NCI-H2196 (cell line): ENCODE measurements at regions not wholly inside any gene's neighbourhood (a gene's known extent, or its start where the extent isn't known, plus 50 kb on each side); places are given as distances from the start of the nearest gene placed in this dataset.
A peak's percentile ranks its signal among the peaks of the same experiment; 100 is the strongest.

Source experiments
- DNase-seq: peaks from one replicate; lab custom pipeline; 2025; ENCODE audit not compliant: unreplicated experiment; lab: John Stamatoyannopoulos, UW

GRCh38 chr6:26305641-26305969 lies 59.4 kb upstream of the BTN3A2 start:
- DNase-seq = no peak

- DNase-seq = no peak
Observed at GRCh38 chr6:26306232-26306631, 58.8 kb upstream of the BTN3A2 start.

- DNase-seq = no peak
Observed at GRCh38 chr6:26307850-26308249, 57.1 kb upstream of the BTN3A2 start.

DNA sequence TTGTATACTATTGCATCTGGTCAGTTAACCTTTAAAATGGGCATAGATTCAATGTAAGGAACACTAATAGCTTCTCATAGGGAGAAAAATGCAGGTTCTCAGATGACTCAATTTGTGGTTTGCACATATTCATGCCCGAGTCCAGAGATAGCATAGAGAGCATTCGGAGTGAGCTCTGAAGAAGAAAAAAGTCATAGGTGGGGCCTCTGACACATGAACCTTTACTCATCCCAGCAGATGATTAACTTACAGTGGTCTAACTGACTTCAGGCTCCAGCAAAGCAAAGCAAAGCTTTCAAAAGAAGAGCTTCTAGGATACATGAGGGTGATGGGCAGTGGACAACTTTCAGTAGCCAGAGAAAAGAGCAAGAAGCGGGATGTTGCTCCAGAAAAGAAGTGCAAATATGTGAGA lies 55.3 kb upstream of the BTN3A2 start:
- no peak for DNase-seq

DNA sequence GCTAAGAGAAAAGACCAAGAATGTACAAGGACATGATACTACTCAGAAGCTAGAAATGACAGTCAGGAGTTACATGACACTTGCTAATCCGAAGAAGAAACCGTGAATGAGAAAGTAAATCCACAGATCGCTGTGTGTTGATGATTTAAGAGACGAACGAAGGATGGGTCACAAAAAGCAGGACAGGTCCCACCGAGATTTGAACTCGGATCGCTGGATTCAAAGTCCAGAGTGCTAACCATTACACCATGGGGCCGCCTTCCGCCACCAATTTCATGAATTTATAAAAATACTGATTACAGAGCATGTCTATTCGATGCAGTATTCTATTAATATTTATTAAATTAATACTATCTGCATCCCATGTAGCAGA lies 54.0 kb upstream of the BTN3A2 start:
- no peak for DNase-seq

DNA sequence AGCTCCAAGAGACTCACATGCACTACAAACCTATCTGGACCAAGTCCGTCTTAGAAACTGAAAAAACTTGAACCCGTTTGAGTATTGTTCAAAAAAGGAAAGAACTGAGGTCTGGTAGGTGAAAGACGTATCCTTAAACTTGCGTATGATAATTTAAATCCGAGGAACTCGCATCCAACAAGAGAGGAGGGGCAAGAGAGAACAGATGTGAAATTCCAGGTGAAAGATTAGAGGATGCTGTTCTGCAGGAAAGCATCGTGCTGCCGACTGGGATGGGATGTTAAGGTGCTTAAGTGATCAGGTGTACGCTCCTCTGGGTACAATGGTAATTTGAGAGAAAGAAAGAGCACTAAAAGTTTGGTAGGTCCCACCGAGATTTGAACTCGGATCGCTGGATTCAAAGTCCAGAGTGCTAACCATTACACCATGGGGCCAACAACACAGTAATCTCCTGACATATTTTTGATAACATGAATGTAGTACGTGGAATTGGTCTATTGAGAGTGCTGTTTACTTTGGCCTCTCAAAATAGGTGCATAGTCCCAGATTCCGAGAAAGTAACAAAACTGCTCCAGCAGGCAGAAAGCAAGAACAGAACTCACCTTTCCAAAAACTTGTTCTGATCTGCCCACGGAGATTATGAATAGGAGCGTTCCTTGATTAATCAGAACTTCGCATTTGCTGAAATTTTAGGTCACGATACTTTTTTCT lies 53.5 kb upstream of the BTN3A2 start:
- DNase-seq = peak; percentile 35

DNA sequence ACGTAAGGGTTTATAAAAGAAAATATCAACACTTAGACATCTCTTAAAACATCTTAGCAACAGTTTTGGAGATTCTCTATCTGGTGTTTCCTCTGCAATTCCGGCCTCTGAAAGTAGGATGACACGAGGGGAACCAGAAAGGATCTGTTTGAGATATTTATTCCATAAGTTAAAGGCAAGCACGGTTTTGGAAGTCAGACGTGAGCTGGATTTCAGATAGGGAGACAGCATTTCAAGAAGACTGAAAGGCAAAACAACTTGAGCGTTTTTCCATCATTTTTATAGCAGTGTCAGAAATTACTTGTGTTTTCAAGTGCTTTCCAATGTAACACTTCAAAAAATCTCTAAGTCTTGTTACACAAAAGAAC lies 52.9 kb upstream of the BTN3A2 start:
- DNase-seq = no peak

GRCh38 chr6:26312501-26313397 lies 52.2 kb upstream of the BTN3A2 start:
- peak; percentile 51 for DNase-seq
